Mammary epithelial cell (primary cell): ENCODE measurements at regions not wholly inside any gene's neighbourhood (a gene's known extent, or its start where the extent isn't known, plus 50 kb on each side); places are given as distances from the start of the nearest gene placed in this dataset.

Experiments used
- EZH2 ChIP-seq: IDR thresholded peaks from 2 replicates; pipeline ENCODE4 v1.6.1; 2012; ENCODE audit warnings: low read length, inconsistent platforms, borderline replicate concordance
- TF ChIP-seq, protein P1 (sequence below), 2 donors: IDR thresholded peaks in 1 of 2; conservative IDR thresholded peaks in 1 of 2; 2 replicates each; pipeline ENCODE4 v1.5.1; 2011 to 2012; ENCODE audit warnings: inconsistent platforms in 2 of 2, low read length in 2 of 2, mild to moderate bottlenecking in 2 of 2, control low read depth in 1 of 2, low read depth in 1 of 2; ENCODE audit not compliant: insufficient read depth in 1 of 2; ENCODE audit errors: extremely low read depth in 1 of 2

DNA sequence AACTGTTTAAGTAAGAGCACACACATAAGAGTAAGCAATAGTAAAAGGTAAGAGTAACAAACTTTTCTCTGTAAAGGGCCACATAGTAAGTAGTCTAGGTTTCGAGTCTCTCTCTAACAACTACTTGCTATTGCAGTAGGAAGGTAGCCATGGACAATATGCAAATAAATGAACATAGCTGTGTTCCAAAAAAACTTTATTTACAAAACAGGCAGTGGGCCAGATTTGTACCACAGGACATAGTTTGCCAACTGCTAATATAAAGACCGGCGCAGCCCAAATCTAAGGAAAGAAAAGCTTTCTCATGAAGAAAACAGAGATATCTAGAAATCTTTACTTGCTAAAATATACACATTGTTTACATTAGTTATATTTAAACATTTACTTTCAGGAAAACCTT lies 239.0 kb upstream of the EGLN3 start:
- TF ChIP-seq, protein P1, sequence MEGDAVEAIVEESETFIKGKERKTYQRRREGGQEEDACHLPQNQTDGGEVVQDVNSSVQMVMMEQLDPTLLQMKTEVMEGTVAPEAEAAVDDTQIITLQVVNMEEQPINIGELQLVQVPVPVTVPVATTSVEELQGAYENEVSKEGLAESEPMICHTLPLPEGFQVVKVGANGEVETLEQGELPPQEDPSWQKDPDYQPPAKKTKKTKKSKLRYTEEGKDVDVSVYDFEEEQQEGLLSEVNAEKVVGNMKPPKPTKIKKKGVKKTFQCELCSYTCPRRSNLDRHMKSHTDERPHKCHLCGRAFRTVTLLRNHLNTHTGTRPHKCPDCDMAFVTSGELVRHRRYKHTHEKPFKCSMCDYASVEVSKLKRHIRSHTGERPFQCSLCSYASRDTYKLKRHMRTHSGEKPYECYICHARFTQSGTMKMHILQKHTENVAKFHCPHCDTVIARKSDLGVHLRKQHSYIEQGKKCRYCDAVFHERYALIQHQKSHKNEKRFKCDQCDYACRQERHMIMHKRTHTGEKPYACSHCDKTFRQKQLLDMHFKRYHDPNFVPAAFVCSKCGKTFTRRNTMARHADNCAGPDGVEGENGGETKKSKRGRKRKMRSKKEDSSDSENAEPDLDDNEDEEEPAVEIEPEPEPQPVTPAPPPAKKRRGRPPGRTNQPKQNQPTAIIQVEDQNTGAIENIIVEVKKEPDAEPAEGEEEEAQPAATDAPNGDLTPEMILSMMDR (conservative IDR thresholded peaks at IDR 0.05 in 1 of 2, IDR thresholded peaks at IDR 0.05 in 1 of 2; ENCODE audit: extremely low read depth in 1 of 2, insufficient read depth in 1 of 2, low read depth in 1 of 2, low read length in 2 of 2) = no peak
- TF ChIP-seq EZH2 = no peak
